IPS-NIHi7 (cell line): ENCODE measurements at regions not wholly inside any gene's neighbourhood (a gene's known extent, or its start where the extent isn't known, plus 50 kb on each side); places are given as distances from the start of the nearest gene placed in this dataset.

ENCODE experiments used
- DNase-seq: peaks from one replicate; pipeline ENCODE4 v3.0.0; 2012; ENCODE audit warnings: mixed read lengths; ENCODE audit errors: extremely low spot score

- no peak for DNase-seq
Observed at GRCh38 chr12:97274386-97274785, 188.2 kb upstream of the RMST start.

- DNase-seq, result peak; percentile 18
Observed at GRCh38 chr12:97275256-97275655, 187.3 kb upstream of the RMST start.

DNA sequence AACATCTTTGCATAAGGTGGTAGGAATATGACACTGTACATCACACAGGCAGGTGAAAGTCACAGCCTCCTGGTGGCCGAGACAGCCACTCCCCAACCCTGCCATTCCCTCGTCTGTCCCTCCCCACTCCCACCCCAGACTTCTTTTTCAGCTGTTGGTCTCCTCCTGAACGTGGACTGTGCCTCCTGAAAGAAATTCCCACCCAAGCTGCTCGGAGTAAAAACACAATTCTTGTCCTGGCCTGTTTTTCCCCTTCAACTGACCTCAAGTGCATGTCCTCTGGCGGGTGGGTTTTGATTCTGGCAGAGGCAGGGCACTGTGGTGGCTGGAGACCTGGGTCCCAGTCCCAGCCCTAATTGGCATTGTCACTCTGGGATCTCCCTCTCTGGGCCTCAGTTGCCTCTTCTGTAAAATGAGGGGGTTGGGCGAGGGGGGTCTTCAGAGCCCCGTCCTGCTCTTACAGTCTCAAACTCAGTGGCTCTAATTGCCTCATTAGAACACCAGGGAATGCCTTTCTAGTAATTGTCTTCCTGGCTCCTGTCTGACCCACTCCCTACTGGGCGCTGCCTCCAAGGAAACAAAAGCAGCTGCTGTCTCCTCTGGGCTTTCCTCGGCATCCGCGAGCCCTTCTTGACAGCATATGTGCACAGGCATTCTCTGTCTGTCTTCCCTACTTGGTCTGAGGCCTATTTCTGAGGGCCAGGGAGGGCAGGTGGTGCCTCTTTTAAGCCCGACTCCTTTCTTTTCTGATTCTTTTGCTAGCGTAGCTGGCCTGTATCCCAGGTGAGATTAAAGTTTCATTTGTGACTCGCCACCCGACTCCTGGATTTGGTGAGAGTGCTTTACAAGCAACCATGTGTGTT lies 186.6 kb upstream of the RMST start:
- peak; percentile 64 for DNase-seq

- no peak for DNase-seq
Observed at GRCh38 chr12:97276661-97277429, 185.8 kb upstream of the RMST start.

DNA sequence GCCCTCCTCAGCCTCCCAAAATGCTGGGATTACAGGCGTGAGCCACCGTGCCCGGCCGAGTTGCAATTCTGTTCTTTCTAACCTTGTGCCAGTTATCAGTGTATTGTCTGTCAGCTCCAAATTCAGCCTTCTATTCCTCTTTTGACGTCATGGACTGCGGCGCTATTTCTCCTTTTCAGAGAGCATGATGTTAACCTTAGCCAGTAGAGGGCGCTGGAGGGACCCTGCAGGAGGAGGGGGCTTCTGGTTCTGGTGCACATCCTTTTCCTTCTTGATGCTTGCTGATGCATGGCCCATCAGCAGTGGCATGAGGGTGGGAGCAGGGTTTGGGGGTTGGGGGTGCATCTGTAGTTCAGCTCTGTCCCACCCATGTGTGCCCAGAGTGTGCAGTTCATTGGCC lies 179.3 kb upstream of the RMST start:
- DNase-seq, result peak; percentile 37

DNA sequence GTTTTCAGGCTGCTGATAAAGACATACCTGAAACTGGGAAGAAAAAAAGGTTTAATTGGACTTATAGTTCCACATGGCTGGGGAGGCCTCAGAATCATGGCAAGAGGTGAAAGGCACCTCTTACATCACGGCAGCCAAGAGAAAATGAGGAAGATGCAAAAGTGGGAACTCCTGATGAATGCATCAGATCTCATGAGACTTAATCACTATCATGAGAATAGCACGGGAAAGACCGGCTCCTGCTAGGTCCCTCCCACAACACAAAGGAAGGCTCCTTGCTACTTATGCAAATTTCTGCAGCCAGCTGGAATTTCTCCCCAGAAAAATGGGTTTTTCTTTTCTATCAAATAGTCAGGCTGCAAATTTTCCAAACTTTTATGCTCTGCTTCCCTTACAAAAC lies 174.1 kb upstream of the RMST start:
- no peak for DNase-seq

GRCh38 chr12:97292588-97292987 lies 170.0 kb upstream of the RMST start:
- no peak for DNase-seq

- no peak for DNase-seq
Observed at GRCh38 chr12:97293541-97293940, 169.1 kb upstream of the RMST start.

GRCh38 chr12:97299847-97300246 lies 162.8 kb upstream of the RMST start:
- no peak for DNase-seq

GRCh38 chr12:97300431-97300830 lies 162.2 kb upstream of the RMST start:
- DNase-seq, result no peak

DNA sequence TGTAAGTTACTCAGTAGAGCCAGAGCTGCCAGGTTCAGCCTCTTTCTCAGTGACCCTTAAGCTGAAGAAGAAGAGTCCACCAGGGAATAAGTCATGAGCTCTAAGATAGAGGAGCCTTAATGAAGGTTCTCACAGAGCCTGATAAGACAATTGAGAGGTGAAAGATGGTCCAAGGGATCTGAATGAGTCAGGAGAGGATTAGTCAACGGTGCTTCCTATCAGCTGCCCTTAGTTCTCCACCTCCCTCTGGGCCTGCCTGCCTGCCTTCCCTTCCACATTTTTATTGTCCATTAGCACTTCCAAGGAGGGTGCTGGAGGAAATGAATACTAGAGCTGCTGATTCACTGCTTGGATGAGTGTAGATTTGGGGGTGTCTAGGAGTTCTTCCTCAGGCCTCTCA lies 161.7 kb upstream of the RMST start:
- no peak for DNase-seq

GRCh38 chr12:97301576-97301975 lies 161.0 kb upstream of the RMST start:
- DNase-seq, result no peak

GRCh38 chr12:97305651-97306050 lies 157.0 kb upstream of the RMST start:
- DNase-seq, result no peak

DNA sequence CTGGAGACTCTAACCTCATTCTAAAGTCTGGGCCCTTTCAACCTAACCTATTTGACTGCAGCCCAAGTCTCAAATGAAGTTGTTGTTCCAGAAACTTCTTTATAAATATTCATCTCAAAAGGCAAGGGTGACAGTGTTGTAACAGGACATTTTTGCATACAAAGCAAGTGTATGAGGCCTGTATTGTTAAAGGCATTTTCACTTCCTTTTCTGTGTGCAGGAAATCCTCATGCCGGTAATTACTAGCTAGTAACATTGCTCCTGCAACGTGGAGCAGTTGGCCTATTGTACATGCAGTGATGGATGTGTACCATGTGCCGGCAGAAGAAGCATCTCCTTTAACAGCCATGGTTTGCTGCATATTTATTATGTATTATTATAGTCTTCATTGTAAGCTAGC lies 156.5 kb upstream of the RMST start:
- DNase-seq, result no peak

GRCh38 chr12:97308576-97309198 lies 153.9 kb upstream of the RMST start:
- DNase-seq, result no peak

- no peak for DNase-seq
Observed at GRCh38 chr12:97309921-97310320, 152.7 kb upstream of the RMST start.

DNA sequence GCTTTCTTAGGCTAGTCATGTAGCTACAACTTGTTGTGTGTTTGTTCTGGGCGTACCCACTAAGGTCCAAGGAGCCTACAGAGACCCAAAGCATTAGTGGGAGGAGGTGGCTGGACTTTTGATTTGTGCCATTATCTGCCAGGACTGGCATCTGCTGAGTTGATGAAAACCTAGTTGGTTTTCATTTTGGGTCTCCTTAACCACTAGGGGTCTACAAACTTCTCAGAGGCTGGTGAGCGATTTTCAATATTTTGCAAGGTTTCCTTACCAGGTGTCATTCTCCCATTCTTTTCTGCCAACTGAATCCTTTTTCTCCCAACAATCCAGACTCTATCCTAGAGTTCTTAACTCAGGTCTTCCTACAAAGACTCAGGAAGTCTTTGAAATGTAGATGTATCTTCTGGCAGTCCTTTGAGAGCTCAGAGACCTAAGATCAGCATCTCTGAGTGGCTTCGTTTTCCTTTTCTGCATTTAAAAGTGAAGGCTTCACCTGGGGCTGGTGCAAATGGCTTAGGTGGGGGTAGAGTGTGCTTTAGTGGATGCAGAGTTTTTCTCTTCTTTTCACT lies 150.0 kb upstream of the RMST start:
- peak; percentile 47 for DNase-seq

DNA sequence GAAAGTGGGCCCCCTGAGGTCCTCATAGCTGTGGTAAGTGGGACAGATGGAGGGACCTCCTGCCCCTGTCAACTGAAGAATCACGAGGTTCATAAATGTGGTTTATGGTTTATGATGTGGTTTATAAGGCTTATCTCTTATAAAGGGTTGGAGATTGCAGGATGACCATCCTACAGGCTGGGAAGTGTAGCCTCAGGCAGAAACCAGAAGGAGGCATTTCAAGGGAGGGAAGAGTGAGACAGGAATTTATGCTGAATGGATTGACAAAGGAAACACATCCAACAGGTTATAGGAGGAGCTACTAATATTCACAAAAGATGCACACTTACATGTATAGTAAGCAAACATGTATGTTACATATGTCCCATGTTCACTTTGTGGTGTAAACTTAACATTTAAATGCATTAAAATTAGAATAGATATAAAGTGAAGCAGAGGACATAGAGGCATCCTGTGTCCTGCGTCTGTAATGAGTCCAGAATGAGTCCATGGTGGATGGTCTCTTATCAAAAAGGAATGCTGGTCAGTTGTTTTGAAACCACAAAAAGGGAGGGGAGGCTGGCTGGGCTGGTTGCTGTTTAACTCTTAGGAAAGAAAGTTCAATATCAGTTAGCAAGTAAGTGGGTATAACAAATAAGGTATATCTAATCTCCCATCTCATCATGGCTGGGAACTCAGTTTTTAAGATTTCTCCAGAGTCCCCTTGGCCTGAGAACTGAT lies 149.0 kb upstream of the RMST start:
- no peak for DNase-seq

DNA sequence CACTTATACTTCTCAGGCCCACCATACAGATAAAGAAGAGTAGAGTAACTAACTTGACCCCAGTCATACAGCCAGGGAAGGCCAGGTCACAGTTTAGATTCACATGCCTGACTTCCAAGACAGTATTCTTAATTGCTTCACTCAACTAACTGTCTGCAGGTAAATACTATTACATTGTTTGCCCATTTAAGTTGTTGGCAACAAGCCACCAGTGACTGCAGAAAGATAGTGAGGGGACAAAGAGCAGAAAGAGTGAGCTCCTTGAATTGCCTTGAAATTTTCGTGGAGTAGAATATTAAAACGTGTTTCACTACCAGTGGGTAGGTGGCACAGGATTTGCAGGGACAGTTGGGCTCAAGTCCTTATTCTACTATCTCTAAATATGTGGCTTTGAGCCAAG lies 146.3 kb upstream of the RMST start:
- DNase-seq, result no peak

- DNase-seq, result no peak
Observed at GRCh38 chr12:97321621-97322020, 141.0 kb upstream of the RMST start.

GRCh38 chr12:97322388-97322787 lies 140.2 kb upstream of the RMST start:
- DNase-seq, result no peak

DNA sequence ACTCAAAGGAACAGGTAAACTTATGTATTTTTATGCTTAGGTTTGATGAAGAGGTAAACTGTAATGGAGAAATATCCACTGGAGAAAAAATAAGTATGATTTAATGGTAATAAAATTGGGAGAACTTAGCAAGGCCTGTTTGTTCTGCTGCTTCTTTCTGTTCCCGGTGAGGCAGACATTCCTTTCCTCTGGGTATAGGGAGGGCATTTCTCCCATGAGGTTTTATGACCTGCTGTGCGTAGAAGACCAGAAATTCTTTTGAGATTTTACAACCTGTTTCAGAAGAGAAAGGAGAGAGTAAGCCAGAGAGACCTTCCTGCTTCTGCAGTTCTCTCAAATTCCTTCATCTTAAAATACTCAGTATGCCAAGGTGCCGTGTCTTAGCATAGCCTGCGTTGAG lies 139.4 kb upstream of the RMST start:
- DNase-seq, result no peak
